GM18511 (cell line): ENCODE measurements at regions not wholly inside any gene's neighbourhood (a gene's known extent, or its start where the extent isn't known, plus 50 kb on each side); places are given as distances from the start of the nearest gene placed in this dataset.
"Not testable (repeated sequence)": the region's sequence is repeated elsewhere in the genome, so short reads cannot be mapped to it uniquely, and the experiment has no call there.

ENCODE experiments used
- ATAC-seq: cut with Tn5 transposase; IDR thresholded peaks from one replicate; pipeline ENCODE4 v1.9.1; 2021; ENCODE audit warnings: mild to moderate bottlenecking, moderate library complexity; ENCODE audit not compliant: unreplicated experiment

GRCh38 chr3:140859592-140860336 lies 81.9 kb upstream of the SLC25A36 start:
- no peak for ATAC-seq

DNA sequence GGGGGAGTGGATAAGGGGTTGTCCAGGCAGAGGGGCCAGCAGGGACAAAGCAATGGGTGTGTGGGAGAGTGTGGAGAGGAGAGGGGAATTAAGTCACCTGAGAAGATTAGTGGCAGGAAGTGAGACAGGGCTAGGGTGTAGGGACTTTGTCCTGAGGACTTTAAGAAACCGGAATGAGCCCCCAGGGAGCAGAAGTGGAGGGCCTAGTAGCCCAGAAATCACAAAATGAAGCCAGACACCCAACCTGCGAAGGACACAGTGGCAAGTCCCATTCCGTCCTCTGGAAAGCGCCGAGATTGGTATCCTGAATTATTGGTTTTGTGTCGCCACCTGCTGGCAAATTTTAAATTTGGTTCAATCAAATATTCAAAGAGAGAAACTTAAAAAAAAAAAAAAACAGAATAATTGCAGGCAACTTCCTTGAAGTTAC lies 78.0 kb upstream of the SLC25A36 start:
- peak; percentile 58 for ATAC-seq

- no peak for ATAC-seq
These were observed 71.3 kb upstream of the SLC25A36 start for GRCh38 chr3:140870351-140870750.

DNA sequence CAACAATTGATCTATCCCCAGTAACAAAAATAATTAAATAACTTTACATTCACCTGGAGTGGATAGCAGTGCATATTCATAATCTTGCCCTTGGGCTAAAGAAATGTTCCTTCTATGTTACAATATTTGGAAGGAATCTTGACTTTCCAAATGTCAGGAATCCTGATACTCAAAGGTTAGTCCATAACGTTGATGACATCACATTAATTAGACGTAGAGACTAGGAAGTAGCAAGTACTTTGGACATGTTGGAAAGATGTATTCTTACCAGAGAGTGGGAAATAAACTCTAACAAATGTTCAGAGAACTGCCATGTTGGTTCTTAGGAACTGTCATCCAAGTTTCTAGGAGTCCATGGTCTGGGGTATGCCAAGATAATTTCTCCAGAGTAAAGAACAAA lies 70.6 kb upstream of the SLC25A36 start:
- ATAC-seq, result no peak

DNA sequence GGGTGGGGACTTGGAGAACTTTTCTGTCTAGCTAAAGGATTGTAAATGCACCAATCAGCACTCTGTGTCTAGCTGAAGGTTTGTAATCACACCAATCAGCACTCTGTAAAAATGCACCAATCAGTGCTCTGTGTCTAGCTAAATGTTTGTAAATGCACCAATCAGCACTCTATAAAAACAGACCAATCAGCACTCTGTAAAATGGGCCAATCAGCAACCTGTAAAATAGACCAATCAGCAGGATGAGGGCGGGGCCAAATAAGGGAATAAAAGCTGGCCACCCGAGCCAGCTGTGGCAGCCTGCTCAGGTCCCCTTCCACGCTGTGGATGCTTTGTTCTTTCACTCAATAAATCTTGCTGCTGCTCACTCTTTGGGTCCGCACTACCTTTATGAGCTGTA lies 69.5 kb upstream of the SLC25A36 start:
- not testable (repeated sequence) for ATAC-seq

- no peak for ATAC-seq
These were observed 58.1 kb upstream of the SLC25A36 start for GRCh38 chr3:140883428-140884040.

DNA sequence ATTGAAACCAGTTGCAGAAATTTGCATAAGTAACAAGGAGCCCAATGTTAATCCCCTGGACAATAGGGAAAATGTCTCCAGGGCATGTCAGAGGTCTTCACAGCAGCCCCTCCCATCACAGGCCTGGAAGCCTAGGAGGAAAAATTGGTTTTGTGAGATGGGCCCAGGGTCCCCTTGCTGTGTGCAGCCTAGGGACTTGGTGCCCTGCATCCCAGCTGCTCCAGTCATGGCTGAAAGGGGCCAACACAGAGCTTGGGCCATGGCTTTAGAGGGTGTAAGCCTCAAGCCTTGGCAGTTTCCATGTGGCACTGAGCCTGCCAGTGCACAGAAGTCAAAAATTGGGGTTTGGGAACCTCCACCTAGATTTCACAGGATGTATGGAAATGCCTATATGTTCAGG lies 55.9 kb upstream of the SLC25A36 start:
- not testable (repeated sequence) for ATAC-seq
